ENCODE measurements at regions not wholly inside any gene's neighbourhood (a gene's known extent, or its start where the extent isn't known, plus 50 kb on each side); places are given as distances from the start of the nearest gene placed in this dataset.
"Not testable (repeated sequence)": the region's sequence is repeated elsewhere in the genome, so short reads cannot be mapped to it uniquely, and the experiment has no call there.

DNA sequence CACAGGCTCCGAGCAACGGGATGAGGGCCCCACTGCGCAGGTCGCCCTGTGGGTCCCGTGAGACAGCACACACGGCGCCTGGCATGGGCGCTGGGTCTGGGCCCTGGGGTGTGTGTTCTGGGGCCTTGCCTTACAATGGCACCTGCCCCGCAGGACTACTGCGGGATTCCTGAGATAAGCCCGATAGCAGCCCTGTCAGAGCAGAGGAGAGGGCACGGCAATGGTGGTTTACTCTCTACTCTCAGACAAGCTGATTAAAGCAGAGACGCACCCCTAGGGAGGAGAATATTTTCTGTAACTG is 151.1 kb downstream of the NPIPB11 start:
- not testable (repeated sequence) for H3K27me3 ChIP-seq (ENCODE audit: control insufficient read depth in 1 of 2, insufficient read depth in 2 of 2, low read length in 2 of 2); H3K27ac ChIP-seq (ENCODE audit: low read depth in 2 of 2, low read length in 1 of 2); H3K36me3 ChIP-seq (ENCODE audit: control insufficient read depth in 2 of 2, insufficient read depth in 2 of 2, low read length in 1 of 2); H3K4me1 ChIP-seq (ENCODE audit: control insufficient read depth in 2 of 2, insufficient read depth in 2 of 2, low read length in 1 of 2); H3K4me3 ChIP-seq (ENCODE audit: low read depth in 1 of 2, low read length in 2 of 2); H3K9me3 ChIP-seq (ENCODE audit: control insufficient read depth in 2 of 2, insufficient read depth in 1 of 2, low read depth in 1 of 2, low read length in 1 of 2)
- 73 to 91% methylated on average over 10 to 13 of the region's 13 CpGs for WGBS, 2 donors

DNA sequence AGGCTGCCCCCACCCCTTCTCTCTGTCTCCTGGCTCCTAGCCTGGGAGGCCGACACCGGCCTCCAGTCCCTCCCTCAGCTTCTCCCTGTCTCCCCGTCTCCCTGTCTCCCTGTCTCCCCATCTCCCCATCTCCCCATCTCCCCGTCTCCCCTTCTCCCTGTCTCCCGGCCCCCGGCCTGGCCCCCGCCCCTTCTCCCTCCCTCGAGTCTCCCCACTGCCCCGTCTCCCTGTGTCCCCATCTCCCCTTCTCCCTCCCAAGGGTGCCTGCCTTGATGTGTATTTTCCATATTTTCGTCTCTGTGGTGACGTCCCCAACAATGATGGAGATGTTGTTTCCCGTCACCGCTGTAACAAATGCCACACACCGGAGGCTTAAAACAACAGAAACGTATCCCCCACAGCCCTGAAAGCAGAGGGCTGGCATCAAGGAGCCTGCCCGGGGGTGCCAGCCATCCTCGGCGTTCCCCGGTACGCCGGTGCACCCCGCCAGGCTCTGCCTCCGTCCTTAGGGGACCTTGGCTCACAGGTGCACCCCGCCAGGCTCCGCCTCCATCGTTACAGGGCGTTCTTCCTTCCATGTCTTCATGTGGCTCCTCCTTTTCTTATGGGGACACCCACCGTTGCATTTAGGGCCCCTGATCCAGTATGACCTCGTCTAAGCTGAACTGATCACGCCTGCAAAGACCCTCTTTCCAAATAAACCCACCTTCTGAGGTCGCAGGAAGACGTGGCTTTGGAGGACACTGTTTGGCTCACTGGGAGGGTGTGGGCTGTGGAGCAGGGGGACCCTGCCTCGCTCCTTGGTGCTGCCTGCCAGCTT is 151.6 kb downstream of the NPIPB11 start:
- Histone ChIP-seq H3K27ac (ENCODE audit: low read depth in 2 of 2, low read length in 1 of 2) (no peak overlapping the region), H3K4me1 (ENCODE audit: control insufficient read depth in 2 of 2, insufficient read depth in 2 of 2, low read length in 1 of 2) (peaks cover 0 to 3% of the 10 kb centered on the region in 2 donors), H3K36me3 (ENCODE audit: control insufficient read depth in 2 of 2, insufficient read depth in 2 of 2, low read length in 1 of 2) (no peaks in the 10 kb centered on the region), H3K9me3 (ENCODE audit: control insufficient read depth in 2 of 2, insufficient read depth in 1 of 2, low read depth in 1 of 2, low read length in 1 of 2) (no peaks in the 10 kb centered on the region), H3K27me3 (ENCODE audit: control insufficient read depth in 1 of 2, insufficient read depth in 2 of 2, low read length in 2 of 2) (no peaks in the 10 kb centered on the region), H3K4me3 (ENCODE audit: low read depth in 1 of 2, low read length in 2 of 2) (no peak overlapping the region)
- 81 to 83% methylated on average over 27 to 33 of the region's 33 CpGs for WGBS, 2 donors

DNA sequence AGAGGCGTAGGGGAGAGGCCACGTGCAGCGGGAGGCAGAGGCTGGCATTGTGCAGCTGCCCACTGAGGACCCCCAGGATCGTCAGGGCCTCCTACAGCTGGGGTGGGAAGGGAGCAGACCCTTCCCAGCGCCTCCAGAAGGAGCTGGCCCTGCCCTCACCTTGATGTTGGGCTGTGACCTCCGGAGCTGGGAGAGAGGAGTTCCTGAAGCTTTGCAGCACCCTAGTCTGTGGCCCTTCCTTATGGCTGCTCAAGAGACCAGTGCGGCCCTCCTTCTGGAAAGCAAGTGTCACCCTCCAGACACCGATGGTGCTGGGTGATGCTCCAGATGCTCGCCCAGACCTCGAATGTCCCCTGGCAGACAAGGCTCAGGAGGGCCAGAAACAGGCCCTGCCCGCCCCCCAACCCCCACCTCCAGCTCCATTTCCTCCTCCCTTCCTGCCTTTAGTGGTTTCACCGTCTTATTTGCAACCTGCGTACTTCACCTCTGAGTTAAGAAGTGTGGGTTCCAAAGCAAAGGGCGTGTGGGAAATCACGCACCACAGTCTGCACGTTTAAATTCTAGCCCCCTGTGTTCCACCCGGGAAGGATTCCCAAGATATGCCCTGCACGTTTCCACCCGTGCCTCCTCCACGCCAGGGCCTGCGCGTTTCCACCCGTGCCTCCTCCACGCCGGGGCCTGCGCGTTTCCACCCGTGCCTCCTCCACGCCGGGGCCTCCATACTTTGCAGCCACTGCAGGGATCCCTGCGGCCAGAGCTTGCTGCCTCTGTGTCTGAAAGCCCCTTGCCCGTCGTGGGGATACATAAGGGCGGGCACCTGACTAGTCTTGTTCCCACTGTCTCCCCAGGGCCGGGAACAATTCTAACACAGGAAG is 152.6 kb downstream of the NPIPB11 start:
- not testable (repeated sequence) for H3K4me1 ChIP-seq (ENCODE audit: control insufficient read depth in 2 of 2, insufficient read depth in 2 of 2, low read length in 1 of 2); H3K36me3 ChIP-seq (ENCODE audit: control insufficient read depth in 2 of 2, insufficient read depth in 2 of 2, low read length in 1 of 2); H3K27me3 ChIP-seq (ENCODE audit: control insufficient read depth in 1 of 2, insufficient read depth in 2 of 2, low read length in 2 of 2); H3K27ac ChIP-seq (ENCODE audit: low read depth in 2 of 2, low read length in 1 of 2); H3K4me3 ChIP-seq (ENCODE audit: low read depth in 1 of 2, low read length in 2 of 2); H3K9me3 ChIP-seq (ENCODE audit: control insufficient read depth in 2 of 2, insufficient read depth in 1 of 2, low read depth in 1 of 2, low read length in 1 of 2)
- 82 to 89% methylated on average over 31 to 35 of the region's 35 CpGs for WGBS, 2 donors

GRCh38 chr16:29253066-29253590 is 153.4 kb downstream of the NPIPB11 start:
- not testable (repeated sequence) for H3K9me3 ChIP-seq (ENCODE audit: control insufficient read depth in 2 of 2, insufficient read depth in 1 of 2, low read depth in 1 of 2, low read length in 1 of 2); H3K4me3 ChIP-seq (ENCODE audit: low read depth in 1 of 2, low read length in 2 of 2); H3K27ac ChIP-seq (ENCODE audit: low read depth in 2 of 2, low read length in 1 of 2); H3K27me3 ChIP-seq (ENCODE audit: control insufficient read depth in 1 of 2, insufficient read depth in 2 of 2, low read length in 2 of 2); H3K4me1 ChIP-seq (ENCODE audit: control insufficient read depth in 2 of 2, insufficient read depth in 2 of 2, low read length in 1 of 2); H3K36me3 ChIP-seq (ENCODE audit: control insufficient read depth in 2 of 2, insufficient read depth in 2 of 2, low read length in 1 of 2)
- 82 to 86% methylated on average over 7 of the region's 7 CpGs for WGBS, 2 donors

DNA sequence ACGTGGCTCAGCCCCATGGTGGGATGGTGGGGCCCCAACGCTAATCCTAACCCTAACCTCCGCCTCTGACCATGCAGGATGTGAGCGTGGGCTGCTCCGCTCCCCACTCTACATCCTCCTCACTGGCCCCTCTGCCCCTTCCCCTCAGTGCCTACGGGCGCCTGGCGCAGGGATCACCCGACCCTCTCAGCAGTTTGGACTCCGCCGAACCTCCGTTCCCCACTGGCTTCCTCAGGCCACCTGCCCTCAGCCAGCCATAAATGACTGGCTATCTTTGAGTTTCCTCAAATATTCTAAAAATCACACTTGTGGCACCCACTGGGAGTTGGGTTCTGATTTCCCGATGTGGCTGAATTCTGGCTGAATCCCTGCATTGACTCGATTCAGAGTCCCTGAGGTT is 154.2 kb downstream of the NPIPB11 start:
- WGBS, 2 donors = 93 to 97% methylated on average over 10 to 14 of the region's 14 CpGs
- not testable (repeated sequence) for H3K27ac ChIP-seq (ENCODE audit: low read depth in 2 of 2, low read length in 1 of 2); H3K4me1 ChIP-seq (ENCODE audit: control insufficient read depth in 2 of 2, insufficient read depth in 2 of 2, low read length in 1 of 2); H3K4me3 ChIP-seq (ENCODE audit: low read depth in 1 of 2, low read length in 2 of 2); H3K27me3 ChIP-seq (ENCODE audit: control insufficient read depth in 1 of 2, insufficient read depth in 2 of 2, low read length in 2 of 2); H3K36me3 ChIP-seq (ENCODE audit: control insufficient read depth in 2 of 2, insufficient read depth in 2 of 2, low read length in 1 of 2); H3K9me3 ChIP-seq (ENCODE audit: control insufficient read depth in 2 of 2, insufficient read depth in 1 of 2, low read depth in 1 of 2, low read length in 1 of 2)

- H3K4me3 ChIP-seq (ENCODE audit: low read depth in 1 of 2, low read length in 2 of 2); H3K27me3 ChIP-seq (ENCODE audit: control insufficient read depth in 1 of 2, insufficient read depth in 2 of 2, low read length in 2 of 2); H3K27ac ChIP-seq (ENCODE audit: low read depth in 2 of 2, low read length in 1 of 2); H3K9me3 ChIP-seq (ENCODE audit: control insufficient read depth in 2 of 2, insufficient read depth in 1 of 2, low read depth in 1 of 2, low read length in 1 of 2); H3K4me1 ChIP-seq (ENCODE audit: control insufficient read depth in 2 of 2, insufficient read depth in 2 of 2, low read length in 1 of 2); H3K36me3 ChIP-seq (ENCODE audit: control insufficient read depth in 2 of 2, insufficient read depth in 2 of 2, low read length in 1 of 2): not testable (repeated sequence)
- 46 to 51% methylated on average over 21 of the region's 21 CpGs for WGBS, 2 donors
These were observed 154.9 kb downstream of the NPIPB11 start for GRCh38 chr16:29251571-29252011.

DNA sequence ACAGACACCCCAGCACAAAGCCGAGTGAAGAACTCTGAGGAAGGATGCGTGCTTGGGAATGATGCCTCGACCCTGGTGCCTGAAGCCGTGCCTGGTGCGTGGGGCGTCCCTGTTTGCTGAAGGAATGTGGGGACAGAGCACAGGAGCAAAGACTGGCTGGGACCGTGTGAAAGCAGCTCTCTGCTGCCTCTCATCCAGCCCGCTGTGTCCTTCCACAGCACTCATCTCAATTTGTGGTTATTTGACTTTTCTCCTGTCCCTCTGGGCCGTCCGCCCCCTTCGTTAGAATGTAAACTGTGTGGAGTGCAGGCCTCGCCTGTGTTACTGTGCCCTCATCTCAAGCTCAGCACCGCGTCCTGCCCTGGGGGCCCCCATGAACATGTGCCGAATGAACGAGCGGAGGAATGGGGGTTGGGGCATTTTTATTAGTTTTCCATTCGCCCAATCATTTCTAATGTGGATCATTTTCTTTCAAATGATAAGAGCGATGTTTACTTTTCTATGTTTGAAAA is 155.5 kb downstream of the NPIPB11 start:
- H3K27me3 ChIP-seq (ENCODE audit: control insufficient read depth in 1 of 2, insufficient read depth in 2 of 2, low read length in 2 of 2); H3K9me3 ChIP-seq (ENCODE audit: control insufficient read depth in 2 of 2, insufficient read depth in 1 of 2, low read depth in 1 of 2, low read length in 1 of 2); H3K4me3 ChIP-seq (ENCODE audit: low read depth in 1 of 2, low read length in 2 of 2); H3K36me3 ChIP-seq (ENCODE audit: control insufficient read depth in 2 of 2, insufficient read depth in 2 of 2, low read length in 1 of 2); H3K27ac ChIP-seq (ENCODE audit: low read depth in 2 of 2, low read length in 1 of 2); H3K4me1 ChIP-seq (ENCODE audit: control insufficient read depth in 2 of 2, insufficient read depth in 2 of 2, low read length in 1 of 2): not testable (repeated sequence)
- WGBS, 2 donors = 68 to 86% methylated on average over 13 to 14 of the region's 19 CpGs

DNA sequence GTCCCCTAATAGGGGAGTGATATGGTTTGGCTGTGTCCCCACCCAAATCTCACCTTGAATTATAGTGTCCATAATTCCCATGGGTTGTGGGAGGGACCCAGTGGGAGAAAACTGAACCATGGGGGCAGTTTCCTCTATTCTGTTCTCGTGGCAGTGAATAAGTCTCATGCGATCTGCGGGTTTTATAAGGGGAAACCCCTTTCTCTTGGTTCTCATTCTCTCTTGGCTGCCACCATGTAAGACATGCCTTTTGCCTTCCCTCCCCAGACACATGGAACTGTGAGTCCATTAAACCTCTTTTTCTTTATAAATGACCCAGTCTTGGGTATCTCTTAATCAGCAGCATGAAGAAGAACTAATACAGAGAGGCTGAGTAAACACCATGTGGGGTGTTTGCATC is 156.0 kb downstream of the NPIPB11 start:
- not testable (repeated sequence) for H3K27ac ChIP-seq (ENCODE audit: low read depth in 2 of 2, low read length in 1 of 2); H3K4me1 ChIP-seq (ENCODE audit: control insufficient read depth in 2 of 2, insufficient read depth in 2 of 2, low read length in 1 of 2); H3K27me3 ChIP-seq (ENCODE audit: control insufficient read depth in 1 of 2, insufficient read depth in 2 of 2, low read length in 2 of 2); H3K9me3 ChIP-seq (ENCODE audit: control insufficient read depth in 2 of 2, insufficient read depth in 1 of 2, low read depth in 1 of 2, low read length in 1 of 2); H3K4me3 ChIP-seq (ENCODE audit: low read depth in 1 of 2, low read length in 2 of 2); H3K36me3 ChIP-seq (ENCODE audit: control insufficient read depth in 2 of 2, insufficient read depth in 2 of 2, low read length in 1 of 2)
- 80 to 92% methylated on average over 3 of the region's 3 CpGs for WGBS, 2 donors

GRCh38 chr16:29248940-29249318 is 157.6 kb downstream of the NPIPB11 start:
- 85 to 93% methylated on average over 8 of the region's 8 CpGs for WGBS, 2 donors
- H3K4me3 ChIP-seq (ENCODE audit: low read depth in 1 of 2, low read length in 2 of 2); H3K36me3 ChIP-seq (ENCODE audit: control insufficient read depth in 2 of 2, insufficient read depth in 2 of 2, low read length in 1 of 2); H3K27ac ChIP-seq (ENCODE audit: low read depth in 2 of 2, low read length in 1 of 2); H3K4me1 ChIP-seq (ENCODE audit: control insufficient read depth in 2 of 2, insufficient read depth in 2 of 2, low read length in 1 of 2); H3K9me3 ChIP-seq (ENCODE audit: control insufficient read depth in 2 of 2, insufficient read depth in 1 of 2, low read depth in 1 of 2, low read length in 1 of 2); H3K27me3 ChIP-seq (ENCODE audit: control insufficient read depth in 1 of 2, insufficient read depth in 2 of 2, low read length in 2 of 2): not testable (repeated sequence)

Measured in esophagus (tissue), 2 donors.